HG03354 (cell line): ENCODE measurements at regions not wholly inside any gene's neighbourhood (a gene's known extent, or its start where the extent isn't known, plus 50 kb on each side); places are given as distances from the start of the nearest gene placed in this dataset.

ENCODE experiments used
- ATAC-seq: cut with Tn5 transposase; IDR thresholded peaks from one replicate; pipeline ENCODE4 v1.9.1; 2021; ENCODE audit warnings: mild to moderate bottlenecking; ENCODE audit not compliant: unreplicated experiment, poor library complexity, severe bottlenecking

DNA sequence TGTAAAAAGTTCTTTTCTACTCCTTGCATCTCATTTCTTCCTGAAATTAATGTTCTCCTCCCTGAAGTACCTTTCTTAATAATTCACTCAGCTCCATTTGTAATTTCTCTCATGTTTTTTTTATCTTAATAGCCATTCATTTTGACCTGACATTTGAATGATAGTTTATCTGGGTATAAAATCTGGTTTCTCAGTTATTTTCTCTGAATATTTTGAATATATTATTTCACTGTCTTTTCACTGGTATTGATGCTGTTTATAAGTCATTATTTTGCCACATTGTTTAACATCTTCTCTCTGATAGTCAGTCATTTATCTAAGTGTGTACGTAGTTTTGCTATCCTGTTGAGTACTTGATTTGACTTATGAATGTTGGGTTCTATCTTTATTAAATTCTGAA lies 68.8 kb upstream of the ARHGAP18 start:
- ATAC-seq = no peak

- no peak for ATAC-seq
These were observed 67.4 kb upstream of the ARHGAP18 start for GRCh38 chr6:129777371-129777770.

DNA sequence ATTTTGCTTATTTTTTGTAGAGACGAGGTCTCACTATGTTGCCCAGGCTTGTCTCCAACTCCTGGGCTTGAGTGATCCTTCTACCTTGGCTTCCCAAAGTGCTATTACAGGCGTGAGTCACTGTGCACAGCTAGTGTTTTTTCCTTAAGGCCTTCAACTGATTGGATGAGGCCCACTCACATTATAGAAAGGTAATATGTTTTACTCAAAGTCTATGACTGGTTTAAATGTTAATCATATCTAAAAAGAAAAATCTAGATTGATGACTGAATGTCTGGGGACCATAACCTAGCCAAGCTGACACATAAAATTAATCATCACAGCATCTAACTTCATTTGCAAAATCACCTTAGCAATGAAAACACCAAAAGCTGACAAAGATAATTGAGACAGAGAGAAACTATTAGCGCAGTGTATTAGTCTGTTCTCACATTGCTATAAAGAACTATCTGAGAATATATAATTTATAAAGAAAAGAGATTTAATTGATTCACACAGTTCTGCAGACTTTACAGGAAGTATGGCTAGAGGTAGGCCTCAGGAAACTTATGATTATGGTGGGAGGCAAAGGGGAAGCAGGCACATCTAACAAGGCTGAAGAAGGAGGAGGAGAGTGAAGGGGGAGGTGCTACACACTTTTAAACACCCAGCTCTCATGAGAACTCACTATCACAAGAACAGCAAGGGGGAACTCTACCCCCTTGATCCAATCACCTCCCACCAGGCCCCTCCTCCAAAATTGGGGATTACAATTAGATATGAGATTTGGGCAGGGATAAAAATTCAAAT lies 66.8 kb upstream of the ARHGAP18 start:
- no peak for ATAC-seq

GRCh38 chr6:129774697-129775447 lies 64.9 kb upstream of the ARHGAP18 start:
- peak; percentile 64 for ATAC-seq

- no peak for ATAC-seq
These were observed 63.3 kb upstream of the ARHGAP18 start for GRCh38 chr6:129773304-129773703.

DNA sequence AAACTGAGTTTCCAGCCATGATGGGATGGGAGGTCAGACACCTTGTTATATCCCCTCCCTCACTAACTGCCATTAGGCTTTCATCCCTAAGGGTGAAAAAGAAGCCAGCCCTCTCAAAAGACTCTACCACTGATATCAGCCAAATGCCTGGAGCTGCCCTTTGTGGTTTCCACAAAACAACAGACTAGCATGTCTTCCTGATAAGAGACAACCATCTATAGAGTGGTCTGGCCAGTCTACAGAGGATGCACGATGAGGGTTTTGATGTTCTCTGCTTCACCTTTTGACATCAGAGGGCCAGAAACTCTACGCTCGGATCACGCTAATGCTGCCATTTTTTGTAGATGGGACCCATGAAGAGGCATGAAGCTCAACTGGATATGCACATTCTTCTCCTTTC lies 61.7 kb upstream of the ARHGAP18 start:
- no peak for ATAC-seq

DNA sequence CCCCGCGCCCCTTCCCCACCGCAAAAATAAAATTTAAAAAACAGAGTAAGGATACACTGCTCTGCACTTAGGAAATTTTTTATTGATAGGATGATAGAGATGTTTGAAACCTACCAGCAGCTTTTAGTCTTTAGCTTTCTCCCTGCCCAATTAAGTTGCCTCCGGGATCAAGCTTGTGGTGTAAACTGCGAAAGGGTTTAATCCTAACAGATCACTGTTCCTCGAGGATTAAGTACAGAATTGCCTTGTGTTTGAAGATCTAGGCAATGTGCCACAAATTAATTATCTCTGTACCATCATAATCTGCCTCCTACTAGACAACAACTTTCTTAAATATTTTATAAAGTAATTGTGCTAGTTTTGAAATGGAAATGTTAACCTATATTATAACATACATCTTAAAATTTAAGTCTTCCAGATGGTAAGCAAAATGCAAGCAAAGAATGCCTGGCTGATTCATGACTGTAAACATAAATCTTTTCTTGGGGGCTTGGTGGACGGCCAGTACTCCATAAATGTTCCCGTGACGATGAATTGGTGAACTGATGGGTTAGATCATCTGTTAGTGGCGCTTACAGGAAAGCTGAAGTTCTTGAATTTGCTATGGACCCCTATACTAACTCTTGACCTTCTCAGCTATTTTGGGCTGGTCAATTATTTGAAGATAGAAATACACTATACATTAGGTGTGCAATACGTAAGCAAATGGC lies 58.0 kb upstream of the ARHGAP18 start:
- no peak for ATAC-seq

DNA sequence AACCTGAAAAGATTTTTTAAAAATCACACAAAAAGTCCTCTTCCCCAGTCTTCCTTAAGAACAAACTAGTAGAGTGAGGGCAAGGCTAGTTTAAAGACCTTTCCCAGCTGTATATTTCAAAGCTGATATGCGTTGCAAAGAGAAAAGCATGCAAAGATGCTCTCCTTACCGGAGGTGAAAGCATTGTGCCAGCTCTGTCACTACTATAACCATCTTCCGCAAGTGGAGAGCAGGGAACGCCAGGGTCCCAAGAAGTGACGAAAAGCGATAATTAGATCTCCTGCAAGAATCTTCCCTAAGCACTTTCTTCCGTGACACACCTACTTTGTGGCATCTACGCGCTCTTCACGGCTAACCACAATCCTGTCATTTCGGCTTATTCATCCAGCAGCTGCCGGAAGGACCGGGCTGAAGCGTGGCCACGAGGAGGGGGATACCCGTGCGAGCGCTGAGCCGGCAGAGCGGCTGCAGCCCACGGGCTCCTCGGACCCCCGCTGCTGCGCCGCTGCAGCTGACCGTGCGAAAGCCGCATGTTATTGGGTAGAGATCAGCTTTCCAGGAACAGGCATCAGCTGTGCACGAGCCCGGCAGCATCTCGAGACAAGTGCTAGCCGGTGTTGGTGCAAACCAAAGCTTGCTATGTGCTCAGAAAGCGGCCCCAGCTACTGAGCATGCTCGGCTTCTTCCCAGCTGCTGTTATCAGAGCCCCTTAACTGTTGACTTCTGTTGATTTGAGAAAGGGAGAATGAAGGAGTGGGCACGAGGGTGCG lies 57.2 kb upstream of the ARHGAP18 start:
- peak; percentile 91 for ATAC-seq

- ATAC-seq = no peak
These were observed 54.9 kb upstream of the ARHGAP18 start for GRCh38 chr6:129764761-129765407.

GRCh38 chr6:129759796-129760605 lies 50.0 kb upstream of the ARHGAP18 start:
- no peak for ATAC-seq
